EL (cell line): ENCODE measurements at regions not wholly inside any gene's neighbourhood (a gene's known extent, or its start where the extent isn't known, plus 50 kb on each side); places are given as distances from the start of the nearest gene placed in this dataset.

ENCODE experiments used
- DNase-seq: peaks from one replicate; pipeline ENCODE4 v3.0.0-alpha.2; 2016

- DNase-seq: no peak
These were observed 1036.4 kb downstream of the PCDH18 start for GRCh38 chr4:136495851-136496250.

- no peak for DNase-seq
These were observed 1037.2 kb downstream of the PCDH18 start for GRCh38 chr4:136495076-136495475.

GRCh38 chr4:136489101-136489500, 1043.2 kb downstream of the PCDH18 start:
- no peak for DNase-seq

- peak; percentile 8 for DNase-seq
These were observed 1047.3 kb downstream of the PCDH18 start for GRCh38 chr4:136484996-136485395.

- no peak for DNase-seq
These were observed 1055.5 kb downstream of the PCDH18 start for GRCh38 chr4:136476753-136477152.

GRCh38 chr4:136471051-136471450, 1061.2 kb downstream of the PCDH18 start:
- DNase-seq: no peak

GRCh38 chr4:136465691-136466090, 1066.6 kb downstream of the PCDH18 start:
- DNase-seq: no peak

- no peak for DNase-seq
These were observed 1068.4 kb downstream of the PCDH18 start for GRCh38 chr4:136463941-136464340.

GRCh38 chr4:136461533-136461932, 1070.8 kb downstream of the PCDH18 start:
- DNase-seq: no peak

GRCh38 chr4:136458326-136458725, 1074.0 kb downstream of the PCDH18 start:
- no peak for DNase-seq

- no peak for DNase-seq
These were observed 1074.7 kb downstream of the PCDH18 start for GRCh38 chr4:136457577-136457976.

GRCh38 chr4:136457004-136457403, 1075.3 kb downstream of the PCDH18 start:
- no peak for DNase-seq

GRCh38 chr4:136443006-136443405, 1089.3 kb downstream of the PCDH18 start:
- no peak for DNase-seq

GRCh38 chr4:136442447-136442846, 1089.8 kb downstream of the PCDH18 start:
- DNase-seq: no peak

- no peak for DNase-seq
These were observed 1090.5 kb downstream of the PCDH18 start for GRCh38 chr4:136441629-136442282.

- DNase-seq: no peak
These were observed 1093.6 kb downstream of the PCDH18 start for GRCh38 chr4:136438645-136439044.

GRCh38 chr4:136424052-136424451, 1108.2 kb downstream of the PCDH18 start:
- no peak for DNase-seq

GRCh38 chr4:136414981-136415380, 1117.3 kb downstream of the PCDH18 start:
- no peak for DNase-seq

- DNase-seq: peak; percentile 4
These were observed 1119.6 kb downstream of the PCDH18 start for GRCh38 chr4:136412708-136413107.

GRCh38 chr4:136400829-136401228, 1131.5 kb downstream of the PCDH18 start:
- DNase-seq: no peak

GRCh38 chr4:136395212-136395722, 1137.0 kb downstream of the PCDH18 start:
- DNase-seq: no peak

- peak; percentile 31 for DNase-seq
These were observed 1139.7 kb downstream of the PCDH18 start for GRCh38 chr4:136392576-136392975.

- DNase-seq: no peak
These were observed 1141.5 kb downstream of the PCDH18 start for GRCh38 chr4:136390824-136391223.

GRCh38 chr4:136383082-136383481, 1149.2 kb downstream of the PCDH18 start:
- peak; percentile 3 for DNase-seq

GRCh38 chr4:136371231-136371630, 1161.1 kb downstream of the PCDH18 start:
- no peak for DNase-seq
